Spleen (tissue), 7 donors: ENCODE measurements at regions not wholly inside any gene's neighbourhood (a gene's known extent, or its start where the extent isn't known, plus 50 kb on each side); places are given as distances from the start of the nearest gene placed in this dataset.
"Not testable (repeated sequence)": the region's sequence is repeated elsewhere in the genome, so short reads cannot be mapped to it uniquely, and the experiment has no call there.

Experiments used
- CTCF ChIP-seq, 11 experiments: fragments of 200-600 bp in 7 of 11; fragments of 450-650 bp in 4 of 11; sonication (generic) in 4 of 11; IDR thresholded peaks in 8 of 11; conservative IDR thresholded peaks in 3 of 11; 1 replicate in 7 of 11; 2 replicates in 4 of 11; pipeline versions ENCODE4 v1.4.0 to v1.8.0; 2016 to 2021; ENCODE audit warnings: antibody characterized with exemption in 11 of 11, inconsistent platforms in 4 of 11, mild to moderate bottlenecking in 1 of 11
- POLR2A ChIP-seq, 3 donors: fragments of 450-650 bp; IDR thresholded peaks; one replicate each; pipeline ENCODE4 v1.5.1; 2017; ENCODE audit warnings: antibody characterized with exemption in 3 of 3, mild to moderate bottlenecking in 1 of 3
- donor health status: DM: no; HTN: no; CAD: no; lungs with moderate emphysema.
- donor health status: DM: no; HTN: no; CAD: no.
- donor health status: DM: no; HTN: no; CAD: no.

GRCh38 chr21:9006111-9006510 is 1515.3 kb upstream of the TPTE start:
- TF ChIP-seq CTCF (IDR thresholded peaks at IDR 0.05 in 8 of 11, conservative IDR thresholded peaks at IDR 0.05 in 3 of 11); POLR2A (IDR thresholded peaks at IDR 0.05): not testable (repeated sequence)
